PC-9 (cell line): ENCODE measurements at regions not wholly inside any gene's neighbourhood (a gene's known extent, or its start where the extent isn't known, plus 50 kb on each side); places are given as distances from the start of the nearest gene placed in this dataset.

Source experiments
- BruUV-seq: library from RNA; stranded (reverse); fragments of 400-500 nt; replicated peaks from 2 replicates; lab custom pipeline; 2021; lab: Mats Ljungman, UMichigan
- CTCF ChIA-PET: fragments of 300-600 bp; sonication (Branson Sonifier 250); formaldehyde crosslinking; loops from one replicate; lab custom pipeline; 2022; ENCODE audit warnings: antibody characterized with exemption; lab: Charles Lee
- POLR2A ChIA-PET: fragments of 300-600 bp; sonication (Branson Sonifier 250); formaldehyde crosslinking; loops from one replicate; lab custom pipeline; 2022; ENCODE audit warnings: antibody characterized with exemption; ENCODE audit not compliant: unreplicated experiment; lab: Charles Lee
- DNase-seq, 2 experiments: peaks; one replicate each; pipeline versions ENCODE4 v3.0.0 to v3.0.0-alpha.2; 2015 to 2022; ENCODE audit warnings: mixed read lengths in 1 of 2
- H2AFZ ChIP-seq: fragments of 200-600 bp; sonication (generic); 2 replicates; pipeline ENCODE4 v1.8.1; 2017; ENCODE audit warnings: antibody characterized with exemption
- H3F3A ChIP-seq: fragments of 200-600 bp; sonication (generic); 2 replicates; pipeline ENCODE4 v1.8.1; 2017; ENCODE audit warnings: antibody characterized with exemption, mild to moderate bottlenecking, low read depth; ENCODE audit not compliant: insufficient read depth
- H3K27ac ChIP-seq: fragments of 200-600 bp; sonication (generic); 2 replicates; pipeline ENCODE4 v1.6.1; 2016; ENCODE audit warnings: mixed run types
- H3K27me3 ChIP-seq: fragments of 200-600 bp; sonication (generic); 2 replicates; pipeline ENCODE4 v1.6.1; 2016; ENCODE audit warnings: low read depth, mixed run types; ENCODE audit not compliant: insufficient read depth
- H3K36me3 ChIP-seq: fragments of 200-600 bp; sonication (generic); 2 replicates; pipeline ENCODE4 v1.6.1; 2016; ENCODE audit warnings: low read depth, mixed run types
- H3K4me1 ChIP-seq: fragments of 200-600 bp; sonication (generic); replicated peaks from 2 replicates; pipeline ENCODE4 v1.6.1; 2016; ENCODE audit warnings: mixed run types; ENCODE audit not compliant: insufficient read depth
- H3K4me2 ChIP-seq: fragments of 200-600 bp; sonication (generic); 2 replicates; pipeline ENCODE4 v1.6.1; 2017; ENCODE audit warnings: mixed run types
- H3K4me3 ChIP-seq: fragments of 200-600 bp; sonication (generic); 2 replicates; pipeline ENCODE4 v1.6.1; 2016; ENCODE audit warnings: mixed run types
- H3K79me2 ChIP-seq: fragments of 200-600 bp; sonication (generic); 2 replicates; pipeline ENCODE4 v1.6.1; 2017; ENCODE audit warnings: low read depth, mixed run types
- H3K9me2 ChIP-seq: fragments of 200-600 bp; sonication (generic); 2 replicates; pipeline ENCODE4 v1.8.1; 2017; ENCODE audit warnings: mild to moderate bottlenecking; ENCODE audit not compliant: insufficient read depth
- H3K9me3 ChIP-seq: fragments of 200-600 bp; sonication (generic); 2 replicates; pipeline ENCODE4 v1.8.1; 2016; ENCODE audit warnings: low read depth; ENCODE audit not compliant: insufficient read depth
- H4K20me1 ChIP-seq: fragments of 200-600 bp; sonication (generic); 2 replicates; pipeline ENCODE4 v1.8.1; 2017; ENCODE audit not compliant: insufficient read depth
- CTCF ChIP-seq: fragments of 200-600 bp; sonication (generic); conservative IDR thresholded peaks from 2 replicates; pipeline ENCODE4 v1.6.1; 2017; ENCODE audit warnings: mixed run types, antibody characterized with exemption, mild to moderate bottlenecking, moderate library complexity
- EZH2 ChIP-seq: fragments of 200-600 bp; sonication (generic); IDR thresholded peaks from 2 replicates; pipeline ENCODE4 v1.8.0; 2017; ENCODE audit warnings: antibody characterized with exemption, low read depth
- intact Hi-C: fragments of 100-400 bp; cut with micrococcal nuclease; formaldehyde crosslinking; loops from one replicate; pipeline ENCODE4 v1.10.0; 2022; ENCODE audit not compliant: unreplicated experiment

- Histone ChIP-seq H2AFZ (no peak overlapping the region), H3K79me2 (no peaks in the 10 kb centered on the region), H3K9me2 (no peaks in the 10 kb centered on the region), H3F3A (no peaks in the 10 kb centered on the region), H3K4me3 (no peak overlapping the region), H3K4me2 (no peak overlapping the region), H3K9me3 (no peaks in the 10 kb centered on the region), H3K4me1 (no peaks in the 10 kb centered on the region), H3K27me3 (no peaks in the 10 kb centered on the region), H3K27ac (no peak overlapping the region), H4K20me1 (no peaks in the 10 kb centered on the region), H3K36me3 (no peaks in the 10 kb centered on the region)
- no peak for DNase-seq
- intact Hi-C loops, result no loop called here
- no peak for TF ChIP-seq EZH2
- TF ChIP-seq CTCF, result no peak
- POLR2A ChIA-PET, result interaction anchor here (0.5 kb wide), 1 partner anchor 10 kb away, joined by 3 read pairs; no protein-coding TSS in a partner anchor
- CTCF ChIA-PET, result no interaction called here
- no TSS peak for BruUV-seq
These were observed 144.1 kb upstream of the PELI2 start for GRCh38 chr14:55973911-55974630.

DNA sequence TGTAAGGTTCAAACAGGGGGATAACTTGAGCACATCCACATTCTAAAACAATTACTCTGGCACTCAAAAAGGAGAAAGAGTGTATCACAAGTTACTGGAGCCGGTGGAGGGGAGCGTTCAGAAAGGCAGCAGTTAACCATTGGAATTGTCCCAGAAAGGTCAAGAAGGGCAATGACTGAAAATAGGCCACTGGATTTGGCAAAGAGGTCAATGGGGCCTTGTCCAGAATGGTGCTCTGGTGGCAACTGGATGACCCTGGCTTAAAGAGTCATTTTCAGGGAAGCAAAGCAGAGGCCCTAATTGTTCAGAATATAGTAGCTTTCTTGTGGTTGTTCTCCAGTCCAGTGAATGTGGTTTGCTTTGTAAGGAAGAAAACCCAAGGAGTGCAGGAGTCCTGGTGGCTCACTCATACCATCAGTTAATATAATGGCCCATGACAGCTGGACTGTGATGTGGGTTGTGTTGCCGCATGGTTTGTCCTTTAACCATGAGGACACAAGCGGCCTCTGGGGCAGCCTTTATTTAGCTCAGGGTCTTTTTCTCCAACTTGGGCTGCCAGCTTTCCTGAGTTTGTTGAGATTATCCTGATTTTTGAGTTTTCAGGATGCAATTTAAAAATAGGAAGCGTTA, 142.8 kb upstream of the PELI2 start:
- CTCF ChIA-PET, result no interaction called here
- intact Hi-C loops, result no loop called here
- no TSS peak for BruUV-seq

GRCh38 chr14:55976219-55976618, 142.0 kb upstream of the PELI2 start:
- DNase-seq, result peak in 1 of 2 experiments; percentile 3

More for the DNA sequence above, 142.8 kb upstream of the PELI2 start:
- Histone ChIP-seq H3K27me3 (no peaks in the 10 kb centered on the region), H3K4me3 (no peak overlapping the region), H3K4me1 (no peaks in the 10 kb centered on the region), H3K79me2 (no peaks in the 10 kb centered on the region), H3K4me2 (no peak overlapping the region), H3K9me2 (no peaks in the 10 kb centered on the region), H2AFZ (no peak overlapping the region), H4K20me1 (no peaks in the 10 kb centered on the region), H3K9me3 (peaks cover under 1% of the 10 kb centered on the region; the same call in 1 of the 2 replicates), H3F3A (no peaks in the 10 kb centered on the region), H3K36me3 (no peaks in the 10 kb centered on the region), H3K27ac (no peak overlapping the region)
- no peak for DNase-seq
- TF ChIP-seq EZH2 (no peak), CTCF (no peak)
- POLR2A ChIA-PET, result no interaction called here

More at GRCh38 chr14:55976219-55976618, 142.0 kb upstream of the PELI2 start:
- Histone ChIP-seq H3K4me1 (no peaks in the 10 kb centered on the region), H3K79me2 (no peaks in the 10 kb centered on the region), H3K4me2 (no peak overlapping the region), H3K9me2 (no peaks in the 10 kb centered on the region), H4K20me1 (no peaks in the 10 kb centered on the region), H3K36me3 (no peaks in the 10 kb centered on the region), H3K27me3 (no peaks in the 10 kb centered on the region), H3K4me3 (no peak overlapping the region), H2AFZ (no peak overlapping the region), H3F3A (no peaks in the 10 kb centered on the region), H3K9me3 (peaks cover 5% of the 10 kb centered on the region; the same call in 1 of the 2 replicates), H3K27ac (no peak overlapping the region)
- intact Hi-C loops, result no loop called here
- POLR2A ChIA-PET, result no interaction called here
- BruUV-seq, result no TSS peak
- CTCF ChIA-PET, result no interaction called here
- TF ChIP-seq EZH2 (no peak), CTCF (no peak)
